ENCODE measurements at regions not wholly inside any gene's neighbourhood (a gene's known extent, or its start where the extent isn't known, plus 50 kb on each side); places are given as distances from the start of the nearest gene placed in this dataset.
A peak's percentile ranks its signal among the peaks of the same experiment; 100 is the strongest.

DNA sequence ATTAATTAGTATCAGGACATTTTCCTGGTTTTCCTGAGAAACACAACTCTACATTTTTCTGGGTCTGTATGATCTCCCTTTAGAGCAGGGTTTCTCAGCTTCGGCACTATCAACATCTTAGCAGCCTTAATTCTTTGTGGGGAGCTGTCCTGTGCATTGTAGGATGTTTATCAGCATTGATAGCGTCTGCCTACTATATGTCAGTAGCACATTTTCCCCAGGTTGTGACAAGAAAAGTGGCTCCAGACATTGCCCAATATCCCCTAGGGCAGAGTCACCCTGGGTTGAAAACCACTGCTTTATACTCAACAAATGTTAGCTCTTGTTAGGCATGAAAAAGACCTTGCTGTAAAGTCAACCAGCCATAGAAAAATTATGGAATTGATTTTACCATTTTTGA is 195.1 kb upstream of the FMN2 start:
- FAIRE-seq, result no peak

DNA sequence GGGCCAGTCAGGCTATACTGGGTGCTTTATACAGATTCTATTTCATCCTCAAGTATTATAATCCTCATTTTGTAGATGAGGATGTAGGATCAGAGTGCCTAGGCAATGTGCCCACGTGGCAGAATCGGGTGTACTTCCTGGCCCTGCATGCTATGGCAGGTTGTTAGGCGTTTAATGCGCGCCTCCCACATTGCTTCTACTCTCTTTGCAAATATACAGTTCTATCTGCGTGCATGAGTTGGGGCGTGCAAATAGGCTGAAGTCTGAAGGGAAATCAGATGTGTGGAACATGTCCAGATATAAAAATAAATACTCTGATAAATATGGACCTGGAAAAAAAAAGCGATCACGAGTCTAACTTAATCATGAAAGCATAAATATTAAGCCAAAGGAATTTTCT is 194.7 kb upstream of the FMN2 start:
- FAIRE-seq, result peak; percentile 69

GRCh38 chr1:239897458-239897857 is 194.2 kb upstream of the FMN2 start:
- FAIRE-seq, result no peak

- FAIRE-seq, result peak; percentile 97
These were observed 193.5 kb upstream of the FMN2 start for GRCh38 chr1:239898062-239898730.

DNA sequence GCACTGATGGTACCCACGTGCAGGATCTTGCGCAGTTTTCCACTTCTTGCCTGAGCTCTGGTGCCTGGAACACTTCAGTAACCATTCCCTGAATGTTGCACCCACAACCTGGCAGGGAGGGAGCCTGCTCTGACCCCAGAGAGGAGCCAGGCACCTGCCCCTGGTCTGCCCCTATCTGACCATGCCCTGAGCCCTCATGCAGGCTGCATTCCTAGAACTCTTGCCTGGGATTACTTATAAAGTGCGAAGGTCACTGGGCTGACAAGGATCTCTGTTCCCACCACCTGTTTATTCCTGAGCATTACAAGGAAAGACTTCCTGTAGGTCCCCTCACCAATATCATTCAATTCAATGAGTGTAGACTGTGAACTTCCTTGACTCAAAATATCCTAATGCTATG is 191.9 kb upstream of the FMN2 start:
- no peak for FAIRE-seq

- no peak for FAIRE-seq
These were observed 185.3 kb upstream of the FMN2 start for GRCh38 chr1:239906394-239906793.

DNA sequence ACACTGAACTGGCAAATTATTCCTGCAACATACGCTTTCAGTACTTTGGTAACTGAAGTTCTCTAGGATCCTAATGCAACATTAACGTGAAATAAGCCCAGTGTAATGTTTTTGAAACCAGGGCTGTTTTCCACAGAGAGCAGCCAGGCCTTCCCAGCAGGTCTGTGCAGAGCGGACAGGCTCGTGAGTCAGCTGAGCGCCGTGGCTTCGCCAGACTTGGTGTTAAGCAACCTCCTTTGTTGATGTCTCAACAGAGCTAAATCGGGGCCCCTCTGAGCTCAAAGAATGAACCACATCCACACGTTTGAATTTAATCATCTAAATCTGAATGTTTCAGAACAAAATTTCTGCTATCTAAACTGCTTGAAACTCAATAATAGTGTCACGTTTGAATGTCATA is 181.8 kb upstream of the FMN2 start:
- no peak for FAIRE-seq

GRCh38 chr1:239912471-239912870 is 179.2 kb upstream of the FMN2 start:
- FAIRE-seq, result no peak

GRCh38 chr1:239913141-239913585 is 178.5 kb upstream of the FMN2 start:
- FAIRE-seq, result no peak

DNA sequence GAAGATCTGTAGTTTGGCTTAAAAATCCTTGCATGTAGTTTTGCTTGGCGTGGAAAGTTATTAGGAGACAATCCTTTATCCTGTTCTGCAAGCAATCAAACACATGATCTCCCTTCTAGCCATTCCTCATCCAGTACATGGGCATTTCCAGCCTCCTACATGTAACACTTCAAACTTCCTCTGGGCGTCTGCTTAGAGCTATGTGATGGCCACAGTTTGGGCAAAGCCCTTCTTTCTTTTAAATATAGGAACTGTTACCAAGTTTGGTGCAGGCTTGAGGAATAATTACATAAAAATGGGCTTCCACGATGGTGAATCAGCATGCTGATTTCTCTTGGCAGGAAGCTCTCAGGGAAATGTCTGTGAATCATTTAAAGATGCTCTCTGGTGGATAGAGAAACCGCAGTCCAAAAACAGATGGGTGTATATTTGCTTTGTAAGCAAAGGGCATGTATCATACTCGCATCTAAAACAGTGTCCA is 176.9 kb upstream of the FMN2 start:
- FAIRE-seq, result no peak

DNA sequence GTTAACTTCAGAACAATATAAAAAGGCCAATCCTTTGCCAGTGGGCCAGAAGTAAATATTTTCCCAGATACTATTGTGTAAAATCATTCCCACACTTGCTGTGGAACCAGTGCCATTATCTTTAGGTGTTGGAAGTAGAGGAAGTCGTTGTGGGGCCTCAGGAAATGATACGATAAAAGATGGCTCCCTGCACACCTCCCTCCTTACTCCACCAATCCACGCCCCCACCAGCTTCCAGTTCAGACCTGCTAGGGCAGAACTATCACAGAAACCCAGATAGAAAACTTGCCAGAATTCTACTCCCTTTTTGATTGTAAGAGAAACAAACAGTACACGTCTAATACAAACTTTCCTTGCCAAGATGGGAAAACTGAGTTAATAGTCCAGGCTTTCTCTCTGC is 173.0 kb upstream of the FMN2 start:
- FAIRE-seq, result no peak

GRCh38 chr1:239920214-239920613 is 171.5 kb upstream of the FMN2 start:
- FAIRE-seq, result no peak

GRCh38 chr1:239922778-239923522 is 168.7 kb upstream of the FMN2 start:
- FAIRE-seq, result no peak

GRCh38 chr1:239924741-239925350 is 166.8 kb upstream of the FMN2 start:
- no peak for FAIRE-seq

DNA sequence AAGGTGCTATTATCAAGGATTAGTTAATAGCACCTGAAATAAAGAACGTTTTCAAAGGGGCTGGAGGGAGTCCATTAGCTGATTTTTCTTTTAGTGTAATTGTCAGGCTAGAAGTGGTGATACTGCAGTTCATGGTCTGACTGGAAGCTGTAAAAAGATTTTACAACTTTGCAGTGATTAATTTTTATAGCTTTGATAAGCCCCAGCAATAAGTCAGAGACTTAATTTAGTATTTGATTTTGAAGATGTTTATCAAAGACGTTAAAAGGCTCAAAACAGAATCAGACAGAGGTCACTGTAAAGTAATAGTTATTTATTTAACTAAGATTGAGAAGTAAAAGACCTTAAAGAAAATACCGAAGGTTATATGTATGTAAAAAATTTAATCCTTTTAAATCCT is 165.5 kb upstream of the FMN2 start:
- FAIRE-seq, result no peak

DNA sequence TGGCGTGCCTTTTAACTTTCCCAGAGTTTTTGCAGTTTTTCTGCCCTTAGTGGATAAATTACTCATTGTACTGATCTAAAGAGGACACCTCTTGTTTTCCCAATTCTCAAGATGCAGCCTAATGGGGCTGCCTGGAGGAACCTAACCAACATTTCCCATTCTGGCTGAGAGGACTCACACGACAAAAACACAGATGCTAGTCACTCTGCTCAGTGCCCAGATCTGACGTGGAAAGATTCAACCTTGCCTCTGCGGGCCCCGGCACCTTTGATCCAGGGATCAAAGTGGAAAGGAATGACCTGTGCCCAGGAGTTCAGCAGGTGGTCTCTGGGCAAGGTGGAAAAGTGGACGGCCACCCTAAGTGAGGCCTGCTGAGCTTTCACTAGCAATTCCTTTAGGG is 162.4 kb upstream of the FMN2 start:
- FAIRE-seq, result no peak

GRCh38 chr1:239930686-239931262 is 160.9 kb upstream of the FMN2 start:
- FAIRE-seq, result no peak

DNA sequence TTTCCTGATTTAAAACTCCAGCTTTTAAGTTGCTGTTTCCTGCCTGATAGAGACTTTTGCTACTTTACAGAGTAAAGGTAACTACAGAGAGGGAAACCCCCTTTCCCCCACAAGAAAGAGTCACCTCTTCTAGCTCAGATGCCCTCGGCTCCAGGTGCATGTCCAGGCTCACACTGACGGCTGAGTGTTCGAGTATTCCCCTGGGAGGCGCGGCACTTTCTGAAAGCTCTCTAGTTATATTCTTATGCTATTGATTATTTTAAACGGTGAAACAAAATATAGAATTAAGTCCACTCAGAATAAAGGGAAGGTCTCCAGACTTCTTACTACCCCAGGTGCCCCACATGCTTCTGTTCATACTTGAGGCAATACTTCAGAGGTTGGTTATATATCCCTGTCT is 160.3 kb upstream of the FMN2 start:
- no peak for FAIRE-seq

DNA sequence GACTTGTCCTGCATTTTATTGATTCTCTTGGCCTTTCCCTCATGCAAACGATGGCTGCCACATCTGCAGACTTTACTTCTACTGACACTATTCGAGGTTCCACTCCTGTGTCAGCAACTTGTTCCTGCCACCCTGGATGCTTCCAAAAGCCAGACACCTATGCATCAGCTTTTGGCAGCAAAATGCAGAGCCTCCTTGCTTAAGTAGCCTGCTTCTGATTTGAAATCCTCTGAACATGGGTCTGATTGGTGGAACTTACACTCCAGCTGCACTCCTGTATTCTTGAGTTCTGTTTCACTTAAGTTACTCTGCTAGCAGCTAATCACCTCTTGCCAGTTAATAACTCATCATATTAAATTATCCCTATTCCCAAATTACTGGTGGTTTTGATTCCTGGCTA is 152.1 kb upstream of the FMN2 start:
- no peak for FAIRE-seq

DNA sequence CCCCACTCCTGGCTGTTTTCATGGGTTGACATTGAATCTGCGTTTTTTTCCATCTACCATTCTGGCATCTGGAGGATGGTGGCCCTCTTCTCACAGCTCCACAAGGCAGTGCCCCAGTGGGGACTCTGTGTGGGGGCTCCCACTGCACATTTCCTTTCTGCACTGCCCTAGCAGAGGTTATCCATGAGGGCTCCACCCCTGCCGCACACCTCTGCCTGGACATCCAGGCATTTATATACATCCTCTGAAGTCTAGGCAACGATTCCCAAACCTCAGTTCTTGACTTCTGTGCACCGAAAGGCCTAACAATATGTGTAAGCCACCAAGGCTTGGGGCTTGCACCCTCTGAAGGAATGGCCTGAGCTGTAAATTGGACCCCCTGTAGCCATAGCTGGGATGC is 147.9 kb upstream of the FMN2 start:
- no peak for FAIRE-seq

GRCh38 chr1:239944666-239945065 is 147.0 kb upstream of the FMN2 start:
- FAIRE-seq, result no peak

GRCh38 chr1:239947801-239948200 is 143.9 kb upstream of the FMN2 start:
- FAIRE-seq, result no peak

DNA sequence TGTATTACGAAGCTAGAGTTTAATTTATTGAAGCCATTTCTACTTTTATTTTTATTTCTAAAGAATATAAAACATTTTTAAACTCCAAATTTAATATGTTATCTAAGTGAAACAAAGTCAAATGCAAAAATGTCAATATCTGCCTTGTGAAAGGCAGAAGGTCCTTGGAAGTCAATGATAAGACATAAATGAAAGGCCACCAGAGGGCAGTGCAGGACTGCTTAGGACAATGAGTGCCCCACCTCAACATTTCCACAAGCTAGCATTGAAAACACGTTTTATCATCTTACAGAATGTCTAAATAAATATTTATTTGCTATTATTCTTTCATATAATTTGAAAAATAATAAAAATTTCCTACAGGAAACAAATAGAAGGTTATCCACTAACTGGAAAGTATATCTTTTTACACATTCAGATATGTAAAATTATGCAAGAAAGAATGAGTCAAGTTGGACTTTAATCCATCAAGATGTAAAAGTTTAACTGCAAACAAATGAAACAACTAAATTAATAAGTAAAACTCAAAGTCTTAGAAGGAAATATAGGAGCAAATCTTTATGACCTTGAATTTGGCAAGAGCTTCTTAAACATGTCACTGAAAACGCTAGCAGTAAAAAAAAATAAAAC is 140.1 kb upstream of the FMN2 start:
- FAIRE-seq, result peak; percentile 96

All from islet of Langerhans (tissue), 1 donor.